NCI-H2227 (cell line): ENCODE measurements at regions not wholly inside any gene's neighbourhood (a gene's known extent, or its start where the extent isn't known, plus 50 kb on each side); places are given as distances from the start of the nearest gene placed in this dataset.
A peak's percentile ranks its signal among the peaks of the same experiment; 100 is the strongest.

ENCODE experiments used
- DNase-seq: peaks from one replicate; lab custom pipeline; 2025; ENCODE audit not compliant: unreplicated experiment; lab: John Stamatoyannopoulos, UW

GRCh38 chr20:20888266-20888656 lies 175.8 kb upstream of the RALGAPA2 start:
- no peak for DNase-seq

DNA sequence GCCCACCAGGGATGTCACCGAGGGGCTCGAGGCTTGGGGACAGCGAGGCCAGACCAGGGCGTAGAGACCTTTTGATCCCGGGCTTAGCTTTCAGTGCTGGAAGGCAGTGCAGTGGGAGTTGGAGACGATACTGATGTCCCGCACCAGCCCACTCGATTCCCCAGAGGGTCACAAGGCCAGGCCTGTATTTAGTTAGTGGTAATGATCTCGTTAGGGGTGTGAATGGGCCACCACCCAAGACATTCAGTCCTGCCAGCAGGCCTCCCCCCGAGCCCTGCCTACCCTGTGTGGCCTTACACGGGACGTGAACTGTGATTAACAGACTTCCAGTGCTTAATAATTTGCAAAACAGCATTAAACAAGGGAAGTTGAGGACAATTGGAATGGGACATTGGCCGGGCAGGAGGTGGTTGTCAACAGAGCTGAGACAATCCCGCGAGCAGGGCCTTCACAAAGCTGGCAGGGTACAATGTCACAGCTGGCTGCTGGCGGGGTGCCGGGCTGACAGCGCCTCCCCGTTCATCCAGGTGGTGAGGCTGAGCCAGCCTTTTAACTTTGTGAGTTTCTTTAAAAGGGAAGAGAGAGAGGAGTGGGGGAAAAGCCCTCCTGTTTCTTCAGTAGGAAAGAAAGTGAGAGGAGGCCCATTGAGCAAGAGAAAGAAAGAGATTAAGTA lies 175.3 kb upstream of the RALGAPA2 start:
- DNase-seq, result no peak

GRCh38 chr20:20881808-20882207 lies 169.4 kb upstream of the RALGAPA2 start:
- DNase-seq, result no peak

GRCh38 chr20:20877079-20877478 lies 164.6 kb upstream of the RALGAPA2 start:
- no peak for DNase-seq

GRCh38 chr20:20875716-20876115 lies 163.3 kb upstream of the RALGAPA2 start:
- DNase-seq, result no peak

DNA sequence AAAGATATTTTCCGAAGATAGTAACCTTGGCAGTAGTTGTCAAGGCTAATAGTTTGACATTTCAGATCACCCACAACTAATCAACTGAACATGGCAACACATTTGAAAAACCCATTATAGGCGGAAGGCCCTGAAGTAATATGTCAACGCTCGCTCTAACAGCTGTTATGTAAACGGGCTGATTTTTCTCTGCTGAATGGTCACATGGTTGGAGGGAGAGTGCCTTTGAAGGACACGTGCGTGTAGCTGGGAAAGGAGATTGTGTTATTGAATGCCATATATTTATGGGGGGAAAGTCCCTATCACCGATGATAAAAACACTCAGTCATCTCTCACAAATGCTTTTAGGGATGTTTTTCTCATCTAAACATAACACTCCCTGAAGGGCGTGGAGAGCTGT lies 160.0 kb upstream of the RALGAPA2 start:
- no peak for DNase-seq

DNA sequence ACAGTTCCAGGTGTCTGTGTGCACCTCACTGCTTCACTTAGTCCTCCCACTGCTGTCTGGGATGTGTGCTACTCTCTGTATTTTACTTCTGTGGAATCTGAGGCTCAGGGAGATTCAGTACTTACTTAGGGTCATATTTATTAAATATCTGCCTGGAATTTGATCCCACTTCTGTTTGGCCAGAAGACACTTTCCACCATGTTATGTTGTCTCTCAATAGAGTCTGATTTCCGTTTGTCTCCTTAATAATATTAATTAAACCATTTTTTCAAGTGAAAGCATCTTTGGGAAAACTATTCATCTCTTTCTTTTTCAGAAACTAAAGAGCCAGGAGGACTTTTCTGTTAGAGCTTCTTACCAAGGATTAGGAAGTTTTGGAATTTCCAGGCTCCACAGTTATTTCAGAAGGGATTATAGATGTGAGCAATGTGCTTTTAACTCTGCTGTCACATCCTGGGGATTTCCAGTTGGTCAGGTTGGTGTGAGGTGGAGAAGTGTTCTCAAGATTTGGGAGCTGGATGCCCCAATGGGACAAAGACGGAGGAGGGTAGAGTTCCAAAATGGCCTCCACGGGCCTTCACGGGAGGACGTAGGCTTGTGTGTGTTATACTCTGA lies 156.8 kb upstream of the RALGAPA2 start:
- DNase-seq, result no peak

DNA sequence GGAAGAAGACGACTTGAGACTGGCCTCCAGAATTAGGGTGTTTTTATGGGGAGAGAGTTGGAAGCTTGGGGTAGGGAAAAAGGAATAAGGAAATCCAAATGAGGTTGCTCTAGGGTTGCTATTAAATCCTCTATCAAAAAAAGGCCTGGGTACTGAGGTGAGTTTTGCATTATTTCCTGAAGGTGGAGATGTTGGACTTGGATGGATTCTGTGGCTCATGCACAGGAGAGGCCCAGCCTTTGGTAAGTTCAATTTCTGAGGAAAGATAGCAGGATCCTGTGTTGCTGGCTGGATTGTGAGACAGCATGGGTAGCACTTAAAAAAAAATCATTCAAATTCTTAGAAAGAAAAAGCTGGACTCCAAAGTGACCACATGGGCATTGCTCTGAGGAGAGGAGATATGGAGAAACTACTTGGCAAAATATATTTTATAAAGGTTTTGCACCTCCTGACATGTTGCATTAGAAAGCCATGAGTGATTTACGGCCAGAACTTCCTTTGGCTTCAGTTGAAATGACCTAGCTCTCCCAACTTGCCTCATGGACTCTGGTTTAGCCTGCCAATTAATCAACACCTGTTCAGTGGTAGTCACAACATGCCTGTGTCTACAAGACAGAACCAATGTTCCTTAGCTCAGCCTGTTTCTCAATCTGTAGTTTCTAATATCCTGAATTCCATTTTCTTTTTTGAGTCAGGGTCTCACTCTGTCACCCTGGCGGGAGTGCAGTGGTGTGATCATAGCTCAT lies 152.1 kb upstream of the RALGAPA2 start:
- DNase-seq, result peak; percentile 8

- peak; percentile 92 for DNase-seq
Measured at GRCh38 chr20:20860078-20860806, 147.8 kb upstream of the RALGAPA2 start.

GRCh38 chr20:20859510-20859909 lies 147.1 kb upstream of the RALGAPA2 start:
- DNase-seq, result no peak

DNA sequence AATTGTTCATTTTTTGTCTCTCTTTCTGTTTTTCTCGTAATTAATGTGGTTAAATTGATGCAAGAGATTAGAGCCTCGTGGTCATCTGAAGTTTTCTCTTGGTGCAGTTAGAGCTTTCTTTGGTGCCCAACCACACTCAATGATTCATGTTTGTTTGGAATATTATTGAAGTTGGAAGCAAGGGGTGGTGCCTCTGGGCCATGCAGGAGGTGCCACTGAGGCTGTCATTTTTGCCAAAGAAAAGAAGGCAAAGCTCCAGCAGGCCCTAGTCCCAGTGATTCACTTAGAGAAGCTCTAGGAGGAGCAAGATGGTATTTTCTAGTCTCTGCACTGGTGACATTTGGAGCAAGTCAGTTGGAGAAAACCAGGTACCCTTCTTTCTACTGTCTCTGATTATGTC lies 144.5 kb upstream of the RALGAPA2 start:
- no peak for DNase-seq

DNA sequence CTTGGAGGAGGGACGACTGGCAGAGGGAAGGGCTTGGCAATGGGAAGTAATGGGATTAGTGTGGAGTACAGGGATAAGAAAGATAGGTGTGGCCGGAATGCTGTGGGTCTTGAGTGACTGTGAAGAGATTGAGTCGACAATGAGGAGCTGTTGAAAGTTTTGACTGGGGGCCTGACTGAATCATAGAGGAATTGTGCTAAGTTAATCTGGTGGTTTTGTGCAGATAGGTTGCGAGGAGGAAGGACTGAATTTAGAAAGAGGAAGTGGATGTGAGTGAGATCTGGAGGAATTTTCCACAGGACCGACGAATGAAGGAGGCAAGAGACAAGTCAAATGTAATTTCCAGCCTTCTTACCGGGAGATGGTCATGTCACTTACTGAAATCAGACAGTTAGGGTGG lies 143.9 kb upstream of the RALGAPA2 start:
- no peak for DNase-seq

GRCh38 chr20:20851385-20851784 lies 138.9 kb upstream of the RALGAPA2 start:
- no peak for DNase-seq

GRCh38 chr20:20850407-20850806 lies 138.0 kb upstream of the RALGAPA2 start:
- no peak for DNase-seq

- no peak for DNase-seq
Measured at GRCh38 chr20:20849161-20849560, 136.7 kb upstream of the RALGAPA2 start.

DNA sequence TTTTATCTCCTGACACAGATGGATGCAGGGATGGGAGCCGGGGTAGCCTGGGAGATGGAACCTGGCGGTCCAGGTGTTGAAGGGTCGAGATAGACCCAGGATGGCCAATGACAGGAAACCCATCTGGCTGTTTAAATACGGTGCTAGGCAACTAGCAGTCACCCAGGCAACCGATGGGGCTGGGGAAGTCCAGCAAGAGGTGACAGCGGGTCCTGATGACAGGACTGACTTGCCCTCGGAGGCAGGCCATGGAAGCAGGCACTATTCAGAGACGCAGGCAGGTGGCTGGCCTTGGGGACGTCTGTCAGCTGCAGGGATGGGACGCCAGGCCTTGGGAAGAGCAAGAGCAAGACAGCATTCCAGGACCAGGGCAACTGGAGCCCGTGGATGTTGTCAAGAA lies 135.4 kb upstream of the RALGAPA2 start:
- no peak for DNase-seq

GRCh38 chr20:20843982-20844381 lies 131.5 kb upstream of the RALGAPA2 start:
- no peak for DNase-seq

- DNase-seq, result no peak
Measured at GRCh38 chr20:20839771-20840170, 127.3 kb upstream of the RALGAPA2 start.

DNA sequence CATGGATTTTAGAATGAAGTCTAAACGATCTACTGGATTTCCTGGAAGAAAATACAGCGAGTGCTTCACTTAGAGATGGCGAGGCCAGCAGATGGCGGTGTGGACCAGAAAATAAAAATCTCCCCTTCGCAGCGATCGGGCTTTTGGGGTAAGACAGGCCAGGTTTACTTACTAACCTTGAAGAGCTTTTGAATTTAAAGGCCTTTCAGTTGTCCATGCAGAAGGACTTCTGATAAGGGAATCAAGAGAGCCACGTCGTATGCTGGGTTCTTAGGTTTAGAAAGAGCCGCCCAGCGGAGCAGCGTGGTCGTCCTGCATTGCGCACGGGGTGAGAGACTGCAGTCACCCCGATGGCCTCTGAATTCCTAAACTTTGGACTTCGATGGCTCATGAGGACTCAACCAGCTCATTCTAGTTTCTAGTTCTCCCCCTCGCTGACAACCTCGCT lies 125.2 kb upstream of the RALGAPA2 start:
- DNase-seq, result peak; percentile 68

DNA sequence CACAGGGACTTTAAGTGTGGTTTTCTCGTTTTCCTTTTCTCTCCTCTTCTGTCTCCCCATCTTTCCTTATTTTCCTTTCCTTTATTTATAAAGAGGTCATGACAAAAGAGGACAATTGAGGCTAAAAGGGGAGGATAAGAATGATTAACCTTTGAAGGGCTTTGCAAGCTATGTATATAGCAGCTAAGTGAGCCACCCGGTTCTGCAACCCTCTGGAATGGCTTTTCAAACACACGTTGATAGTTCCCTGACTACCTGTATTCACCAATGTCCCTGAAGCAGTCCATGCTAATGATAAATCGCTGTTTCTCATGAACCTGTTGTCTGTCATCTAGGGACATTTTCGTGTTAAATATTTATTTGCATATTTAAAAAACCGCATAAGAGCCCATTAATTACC lies 124.4 kb upstream of the RALGAPA2 start:
- no peak for DNase-seq

- no peak for DNase-seq
Measured at GRCh38 chr20:20835897-20836296, 123.5 kb upstream of the RALGAPA2 start.

DNA sequence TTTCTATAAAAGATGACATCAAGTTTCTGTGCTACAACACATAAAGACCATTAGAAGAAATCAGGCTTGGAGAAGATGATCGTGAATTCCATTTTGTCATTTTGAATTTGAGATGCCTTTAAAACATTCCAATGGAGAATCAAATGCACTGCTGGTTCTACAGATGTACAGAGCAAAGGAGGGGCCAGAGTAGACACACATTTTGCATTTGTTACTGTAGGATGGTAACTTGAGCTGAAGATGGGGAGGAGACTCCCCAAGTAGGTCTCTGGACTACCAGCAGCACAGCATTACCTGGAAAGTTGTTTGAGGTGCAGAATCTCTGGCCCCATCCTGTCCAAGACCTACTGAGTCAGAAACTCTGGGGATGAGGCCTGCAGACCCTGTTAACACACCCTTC lies 121.6 kb upstream of the RALGAPA2 start:
- DNase-seq, result no peak
